ENCODE measurements at regions not wholly inside any gene's neighbourhood (a gene's known extent, or its start where the extent isn't known, plus 50 kb on each side); places are given as distances from the start of the nearest gene placed in this dataset.

DNA sequence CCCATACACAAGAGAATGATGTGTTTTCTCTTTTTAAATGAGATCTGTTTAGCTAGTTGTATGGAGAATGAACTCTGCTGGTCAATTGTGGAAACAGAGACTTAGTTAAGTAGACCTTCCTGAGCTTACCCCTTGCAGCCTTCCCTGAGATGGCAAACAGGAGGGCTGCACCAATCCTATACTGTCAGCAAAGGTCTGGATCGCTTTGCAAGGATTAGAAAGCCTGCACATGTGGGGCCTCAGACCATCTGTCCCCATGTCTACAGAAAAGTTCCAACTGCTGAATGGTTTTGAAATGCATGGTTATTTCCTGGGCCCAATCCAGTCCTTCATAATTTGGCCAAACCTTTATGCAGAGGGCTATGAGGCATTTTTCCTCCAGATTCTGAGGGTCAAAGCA lies 183.9 kb upstream of the SLC10A2 start:
- DNase-seq: no peak

DNA sequence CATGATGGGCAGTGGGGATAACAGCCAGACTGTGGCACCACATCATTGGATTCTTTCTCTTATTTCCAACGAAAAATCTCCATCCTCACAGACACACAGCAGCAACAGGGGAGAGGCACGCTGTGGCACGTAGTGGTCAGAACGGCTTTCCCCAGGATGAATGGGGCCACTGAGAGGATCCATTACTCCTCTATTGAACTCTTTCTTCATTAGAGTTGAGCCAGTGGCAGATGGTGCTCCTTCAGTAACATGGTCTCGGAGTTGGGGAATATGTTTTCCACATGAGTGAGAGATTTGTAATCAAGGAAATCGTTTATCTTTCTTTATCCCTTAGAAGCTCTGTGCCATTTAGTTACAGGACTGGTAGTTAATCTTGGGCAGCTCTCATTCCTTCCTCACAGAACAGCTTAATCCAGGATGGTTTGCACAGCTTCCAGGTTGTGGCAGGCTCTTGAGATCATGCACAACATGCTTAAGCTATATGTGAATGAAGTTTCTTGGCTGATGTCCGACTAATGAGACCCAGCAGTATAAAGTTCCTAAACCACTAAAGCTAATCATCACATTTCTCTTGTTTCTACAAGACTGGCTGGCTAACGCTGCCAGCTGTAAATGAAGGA lies 180.5 kb upstream of the SLC10A2 start:
- no peak for DNase-seq

DNA sequence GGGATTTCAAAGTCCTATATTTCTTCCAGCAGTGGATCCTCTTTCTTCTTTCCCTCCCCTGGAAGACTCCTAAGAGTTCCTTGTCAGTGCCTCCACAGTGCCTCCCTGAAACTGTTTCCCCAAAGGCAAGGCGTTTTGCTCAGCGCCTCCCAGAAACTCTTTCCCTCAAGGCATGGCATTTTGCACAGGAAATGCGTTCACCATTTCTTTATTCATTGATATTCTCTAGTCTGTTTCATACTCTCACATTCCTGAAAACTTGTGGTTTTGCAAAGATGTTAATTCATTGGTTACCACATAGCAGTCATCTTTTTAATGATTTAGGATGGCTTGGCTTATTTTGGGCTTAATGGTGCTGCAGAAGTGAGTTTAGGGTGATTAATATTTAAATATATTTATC lies 177.3 kb upstream of the SLC10A2 start:
- DNase-seq: no peak

DNA sequence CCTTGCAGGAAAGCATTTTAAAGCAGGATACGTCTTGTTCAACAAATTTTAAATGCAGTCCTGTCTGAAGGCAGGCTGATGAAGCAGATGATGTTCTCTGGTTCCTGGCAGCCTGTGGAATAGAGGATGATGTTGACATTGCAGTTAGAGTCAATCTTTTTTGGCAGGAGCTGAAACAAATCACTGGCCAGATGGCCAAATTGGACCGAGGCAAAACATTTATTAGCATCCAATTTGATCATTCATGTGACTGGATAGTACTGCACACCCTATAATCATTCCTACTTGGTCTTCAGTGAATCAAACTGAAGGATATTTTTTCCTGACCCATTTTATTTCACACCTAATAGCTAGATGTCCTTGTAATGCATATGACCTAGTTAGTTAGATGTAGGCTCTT lies 172.2 kb upstream of the SLC10A2 start:
- no peak for DNase-seq

DNA sequence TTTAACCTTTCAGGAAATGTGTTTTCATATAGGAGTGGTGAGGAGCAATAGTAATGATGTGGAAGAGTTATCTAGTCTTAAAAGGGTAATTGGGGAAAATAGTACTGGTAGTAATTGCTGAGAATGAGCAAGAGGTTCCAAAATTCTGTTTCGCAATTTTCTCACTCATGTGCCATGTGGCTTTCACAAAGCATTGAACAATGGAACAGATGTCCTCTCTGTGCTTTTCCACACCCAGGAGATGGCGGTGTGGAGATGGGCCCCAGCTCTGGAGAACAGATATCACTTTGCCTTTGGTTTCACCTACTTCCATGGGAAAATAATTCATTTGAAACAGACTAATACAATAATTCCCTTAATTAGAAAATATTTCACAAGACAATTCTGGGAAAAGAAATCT lies 170.0 kb upstream of the SLC10A2 start:
- no peak for DNase-seq

DNA sequence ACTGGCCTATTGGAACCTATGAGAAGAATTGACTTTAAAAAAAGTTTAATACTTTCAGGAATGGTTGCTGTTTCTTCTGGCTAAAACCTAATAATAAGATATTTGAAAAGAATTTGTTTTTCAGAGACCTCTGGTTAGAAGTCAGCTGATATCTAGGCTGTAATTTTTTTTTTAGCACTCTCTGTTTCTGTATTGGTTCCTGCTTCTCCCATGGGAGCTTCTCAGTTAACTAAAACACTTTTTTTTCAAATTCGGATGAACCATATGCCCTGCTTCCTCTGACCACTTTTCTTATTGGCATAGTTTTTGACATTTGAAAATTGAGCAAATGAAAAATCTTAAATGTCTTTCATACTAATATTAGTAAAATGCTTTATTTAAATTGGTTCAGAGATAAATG lies 163.5 kb upstream of the SLC10A2 start:
- DNase-seq: no peak

DNA sequence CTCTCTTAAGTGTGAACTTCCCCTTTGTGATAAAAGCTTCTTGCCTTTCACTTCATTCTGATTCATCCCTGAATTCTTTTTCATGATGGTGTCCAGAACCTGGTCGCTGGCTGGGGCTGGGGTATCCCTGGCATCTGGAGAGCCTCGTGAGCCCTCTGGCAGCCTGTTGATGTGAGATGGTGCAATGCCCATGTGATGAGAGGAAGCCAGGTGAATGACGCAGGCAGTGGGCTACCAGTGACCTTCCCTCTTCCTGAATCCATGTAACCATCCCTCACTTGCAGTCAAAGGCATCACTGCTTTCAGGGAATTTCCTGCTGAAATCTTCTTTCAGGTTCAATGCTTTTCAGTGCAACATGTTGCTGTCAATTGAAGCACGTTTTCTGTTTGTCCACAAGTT lies 158.6 kb upstream of the SLC10A2 start:
- no peak for DNase-seq

DNA sequence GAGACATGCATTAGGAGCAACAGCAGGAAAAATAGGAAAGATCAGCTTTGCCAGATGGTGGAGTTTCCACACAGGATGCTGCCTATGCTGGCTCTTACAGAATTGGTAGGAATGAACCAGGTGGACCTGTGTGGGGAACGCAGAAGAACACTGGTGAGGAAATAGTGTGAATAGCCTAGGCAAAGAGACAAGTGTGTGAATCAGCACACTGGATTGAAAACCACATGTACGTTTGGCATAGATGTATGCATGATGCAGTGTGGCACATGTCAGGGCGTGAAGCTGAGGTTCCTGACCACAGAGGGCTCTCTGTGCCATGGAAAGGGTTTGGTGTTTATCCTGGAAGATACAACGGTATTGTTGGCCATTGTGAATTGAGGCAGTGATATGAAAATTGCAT lies 156.5 kb upstream of the SLC10A2 start:
- no peak for DNase-seq

DNA sequence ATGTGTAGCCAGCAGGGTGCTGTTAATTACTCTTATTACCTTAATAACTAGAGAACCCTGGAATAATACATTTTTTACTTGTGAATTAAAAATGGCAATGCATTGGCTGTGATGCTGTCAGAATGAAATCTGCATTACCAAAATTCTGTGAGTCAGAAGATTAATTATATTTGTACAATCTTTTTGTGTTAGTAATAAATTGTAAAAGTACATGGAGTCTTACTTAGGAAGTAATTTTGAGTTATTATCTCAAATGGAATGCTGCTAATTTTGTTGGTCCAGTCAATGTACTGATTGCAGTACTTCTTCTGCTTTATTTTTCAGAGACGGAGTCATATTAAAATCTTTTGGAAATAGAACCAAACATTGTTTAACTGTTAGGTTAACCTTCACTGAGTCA lies 152.0 kb upstream of the SLC10A2 start:
- no peak for DNase-seq

DNA sequence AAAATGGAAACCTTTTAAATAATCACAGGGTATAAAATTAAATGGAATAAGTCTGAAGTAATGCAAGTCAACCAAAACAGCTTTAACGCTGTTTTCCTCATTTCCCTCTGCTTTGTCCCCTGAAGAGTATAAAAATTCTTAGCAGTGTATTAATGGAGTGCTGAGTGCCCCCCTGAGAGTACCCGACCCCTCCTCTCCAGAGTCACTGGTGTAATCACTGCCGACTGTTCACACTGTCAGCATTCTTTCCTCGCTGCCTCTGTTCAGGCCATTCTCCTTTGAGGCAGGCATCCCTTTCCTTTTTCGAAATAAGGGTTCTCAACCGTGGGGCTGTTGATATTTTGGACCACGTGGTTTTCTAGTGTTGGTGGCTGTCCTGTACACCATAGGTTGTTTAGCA lies 146.9 kb upstream of the SLC10A2 start:
- no peak for DNase-seq

DNA sequence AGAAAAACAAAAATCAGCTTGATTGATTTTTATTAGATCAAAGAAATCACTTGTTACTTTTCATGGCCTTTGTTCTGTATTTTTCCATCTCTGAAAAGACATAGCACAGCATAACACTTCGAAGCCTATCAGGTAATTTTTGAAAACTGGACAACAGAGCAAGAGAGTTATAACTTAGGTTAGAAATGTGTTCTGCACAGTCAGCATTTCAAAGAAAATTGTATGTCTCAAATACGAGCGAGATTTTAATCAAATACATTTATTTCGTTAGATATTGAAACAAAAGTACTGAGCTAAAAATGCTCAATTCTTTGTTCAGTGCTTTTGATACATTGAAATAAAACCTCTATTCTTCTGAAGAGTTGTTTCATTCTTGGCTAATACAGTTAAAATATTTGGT lies 144.1 kb upstream of the SLC10A2 start:
- no peak for DNase-seq

DNA sequence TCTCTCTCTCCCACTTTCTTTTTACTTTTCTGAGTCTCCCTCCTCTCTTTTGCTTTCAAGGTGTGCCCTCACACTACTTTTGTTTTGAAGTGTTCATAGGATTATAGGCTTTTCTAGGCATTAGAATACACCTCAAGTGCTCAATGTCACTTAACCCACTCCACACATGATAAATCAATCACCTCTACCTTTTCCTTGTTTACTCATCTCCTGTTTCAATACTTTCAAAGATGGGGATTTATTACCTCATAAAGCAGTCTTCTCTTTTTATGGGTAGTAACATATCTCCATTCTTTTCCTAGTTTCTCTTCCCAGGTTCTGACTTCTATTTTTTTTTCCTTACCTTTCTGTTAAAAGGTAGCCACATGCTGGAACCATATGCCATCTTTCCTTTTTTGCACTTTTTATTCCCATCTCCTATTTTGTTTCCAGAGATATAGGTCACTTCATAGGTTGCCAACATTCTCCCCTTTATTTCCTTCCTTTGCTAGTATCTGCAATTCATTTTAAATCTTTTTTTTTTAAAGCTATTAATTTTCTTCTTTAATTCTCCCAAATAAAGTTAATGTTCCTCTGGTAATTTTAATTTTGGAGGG lies 137.6 kb upstream of the SLC10A2 start:
- peak; percentile 76 for DNase-seq

DNA sequence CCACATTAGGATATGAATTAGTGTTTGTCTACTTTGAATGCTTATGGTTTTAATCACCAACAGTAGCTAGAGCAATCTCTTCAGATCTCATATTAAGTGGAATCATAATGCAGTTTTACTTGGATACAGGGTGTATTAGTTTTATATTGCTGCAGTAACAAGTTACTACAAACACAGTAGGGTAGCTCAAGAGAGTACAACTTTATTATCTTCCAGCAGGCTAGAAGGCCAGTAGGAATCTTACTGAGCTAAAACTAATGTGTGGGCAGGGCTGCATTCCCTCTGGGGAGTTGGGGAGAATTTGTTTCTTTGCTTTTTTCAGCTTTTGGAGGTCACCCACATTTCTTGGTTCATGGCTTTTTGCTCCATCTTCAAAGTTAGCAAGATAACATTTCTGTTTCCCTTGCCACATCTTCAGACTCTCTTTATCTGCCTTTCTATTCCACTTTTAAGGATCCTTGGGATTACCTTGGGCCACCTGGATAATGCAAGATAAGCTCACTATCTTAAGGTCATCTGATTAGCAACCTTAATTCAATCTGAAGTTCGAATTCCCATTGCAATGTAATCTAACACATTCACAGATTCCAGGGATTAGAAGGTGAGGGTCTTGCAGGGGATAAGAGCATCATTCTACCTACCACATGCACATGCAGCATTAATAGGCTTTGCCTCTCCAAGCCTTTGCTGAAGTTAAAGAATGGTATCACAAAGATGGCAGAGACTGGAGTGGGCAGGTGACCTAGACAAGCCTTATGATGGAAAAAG lies 134.1 kb upstream of the SLC10A2 start:
- no peak for DNase-seq

DNA sequence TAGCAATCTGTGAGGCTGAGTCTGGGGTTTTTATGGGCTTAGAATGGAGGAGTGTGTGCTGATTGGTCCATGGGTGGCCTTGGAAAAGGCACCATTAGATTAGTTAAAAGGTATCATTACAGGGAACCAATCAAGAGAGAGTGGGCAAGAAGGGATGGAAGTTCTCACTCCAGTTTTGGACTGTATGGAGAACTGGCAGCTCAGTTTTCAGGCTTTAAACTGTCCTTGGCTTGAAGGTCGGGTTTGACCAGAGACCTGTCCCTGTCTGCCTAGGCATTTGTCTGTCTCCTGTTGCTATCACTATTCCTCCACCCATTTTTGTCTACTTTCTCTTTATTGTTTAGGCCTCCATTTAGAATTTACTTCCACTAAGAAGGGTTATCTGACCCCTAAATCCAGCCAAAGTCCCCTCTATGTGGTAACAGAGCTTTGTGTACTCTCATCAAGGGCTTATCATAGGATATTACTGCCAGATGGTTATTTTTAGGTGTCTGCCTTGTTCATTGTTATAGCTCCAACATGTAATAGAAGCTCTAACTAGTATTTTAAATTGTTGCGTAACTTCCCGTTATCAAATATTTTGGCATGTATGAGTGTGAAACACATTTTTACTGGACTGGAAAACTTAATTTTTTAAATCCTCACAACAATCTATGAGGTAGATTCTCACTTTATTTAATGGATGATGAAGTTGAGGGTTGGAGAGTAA lies 133.3 kb upstream of the SLC10A2 start:
- no peak for DNase-seq

DNA sequence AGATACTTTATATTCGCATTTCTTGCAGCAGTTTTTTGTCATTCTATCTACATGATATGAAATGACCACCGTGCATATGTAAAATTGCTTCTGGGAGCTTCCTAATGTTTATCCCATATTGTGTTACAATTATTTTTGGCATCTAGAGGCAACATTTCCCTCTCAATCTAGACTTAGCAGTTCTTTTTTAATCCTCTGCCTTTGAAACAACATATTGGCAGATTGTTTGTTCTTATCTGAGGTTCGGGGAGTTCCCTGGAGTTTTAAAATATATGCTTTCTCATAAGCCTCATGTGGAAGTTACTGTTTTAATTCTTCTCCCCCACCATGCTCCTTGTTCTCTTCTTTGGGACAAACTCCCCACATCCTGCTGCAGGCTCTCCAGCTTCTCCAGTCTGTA lies 130.1 kb upstream of the SLC10A2 start:
- DNase-seq: no peak

DNA sequence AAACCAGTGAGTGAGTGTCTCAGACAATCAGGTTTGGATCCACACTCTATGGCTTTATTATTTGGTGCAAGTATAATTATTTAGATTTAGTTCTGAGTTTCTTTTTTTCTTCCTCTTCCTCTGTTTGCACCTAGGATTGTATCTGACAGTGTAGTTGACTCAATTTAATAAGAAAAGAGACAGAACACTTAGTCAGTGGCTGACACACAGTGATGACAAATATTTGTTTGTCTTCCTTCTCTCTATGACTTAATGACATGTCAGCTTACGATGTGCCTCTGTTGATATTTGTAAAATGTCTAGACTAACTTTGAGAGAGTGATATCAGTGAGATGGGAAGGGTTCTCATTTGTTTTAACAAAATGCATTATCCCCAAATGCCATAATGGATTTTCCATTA lies 129.5 kb upstream of the SLC10A2 start:
- no peak for DNase-seq

DNA sequence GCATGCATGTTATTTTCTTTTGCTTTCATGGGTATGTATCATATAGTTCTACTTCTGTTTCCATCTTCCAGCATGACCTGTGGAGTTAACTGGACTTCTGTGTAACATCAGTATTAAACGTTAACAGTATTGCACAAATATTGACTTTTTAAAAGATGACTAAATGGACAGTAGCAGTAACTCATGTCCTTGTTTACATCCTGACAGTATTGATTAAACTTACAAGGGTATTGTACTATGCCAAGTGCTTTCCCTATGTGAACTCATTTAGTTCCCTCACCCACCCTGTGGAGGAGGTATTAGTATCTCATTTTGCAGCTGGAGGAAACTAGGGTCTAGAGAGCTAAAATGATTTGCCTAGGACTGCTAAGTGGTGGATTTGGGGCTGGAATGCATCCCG lies 128.7 kb upstream of the SLC10A2 start:
- no peak for DNase-seq

DNA sequence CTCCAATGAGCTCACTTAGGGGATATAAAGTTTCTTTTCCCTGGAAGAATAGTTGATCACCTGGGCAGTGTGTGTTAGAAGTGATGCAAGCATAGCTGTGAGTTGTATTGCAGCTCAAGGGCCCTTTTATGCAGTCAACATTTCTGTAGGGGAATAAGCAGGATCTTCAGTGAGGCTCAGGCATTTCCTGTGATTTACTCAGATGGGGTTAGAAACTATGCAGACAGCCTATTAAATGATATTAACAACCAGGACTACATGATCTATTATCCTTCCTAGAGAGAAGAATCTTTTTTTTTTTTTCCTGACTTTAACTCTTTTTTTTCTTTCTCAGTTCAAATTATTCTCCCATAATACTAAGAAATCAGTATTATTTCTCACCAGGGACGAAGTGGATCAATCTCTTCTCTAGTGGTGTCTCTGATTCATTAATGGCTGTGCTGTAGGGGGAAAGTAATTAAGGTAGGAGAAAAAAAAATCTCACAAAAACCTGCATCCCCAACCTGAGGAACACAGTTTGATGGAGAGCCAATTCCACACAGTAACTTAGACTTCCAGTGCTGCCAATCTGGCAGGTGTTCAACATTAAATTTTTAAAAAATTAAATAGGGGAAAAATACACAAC lies 126.4 kb upstream of the SLC10A2 start:
- DNase-seq: no peak

DNA sequence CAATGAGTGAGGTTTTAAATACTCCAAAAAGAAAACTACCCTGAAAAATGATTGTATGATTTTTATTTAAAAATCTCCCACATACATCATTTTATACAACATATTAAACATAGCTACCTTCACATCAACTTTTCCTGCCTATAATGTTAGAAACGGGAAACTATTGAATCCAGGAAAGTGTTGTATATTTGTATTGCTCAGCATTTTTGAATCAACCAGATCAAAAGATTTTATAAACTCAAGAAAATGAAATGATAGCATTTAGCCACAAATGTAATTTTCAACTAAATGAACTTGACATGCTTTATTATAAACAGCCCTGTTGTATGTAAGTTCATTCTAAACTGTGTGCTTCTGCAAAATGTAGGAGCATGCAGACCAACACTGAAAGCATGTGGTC lies 124.6 kb upstream of the SLC10A2 start:
- no peak for DNase-seq

DNA sequence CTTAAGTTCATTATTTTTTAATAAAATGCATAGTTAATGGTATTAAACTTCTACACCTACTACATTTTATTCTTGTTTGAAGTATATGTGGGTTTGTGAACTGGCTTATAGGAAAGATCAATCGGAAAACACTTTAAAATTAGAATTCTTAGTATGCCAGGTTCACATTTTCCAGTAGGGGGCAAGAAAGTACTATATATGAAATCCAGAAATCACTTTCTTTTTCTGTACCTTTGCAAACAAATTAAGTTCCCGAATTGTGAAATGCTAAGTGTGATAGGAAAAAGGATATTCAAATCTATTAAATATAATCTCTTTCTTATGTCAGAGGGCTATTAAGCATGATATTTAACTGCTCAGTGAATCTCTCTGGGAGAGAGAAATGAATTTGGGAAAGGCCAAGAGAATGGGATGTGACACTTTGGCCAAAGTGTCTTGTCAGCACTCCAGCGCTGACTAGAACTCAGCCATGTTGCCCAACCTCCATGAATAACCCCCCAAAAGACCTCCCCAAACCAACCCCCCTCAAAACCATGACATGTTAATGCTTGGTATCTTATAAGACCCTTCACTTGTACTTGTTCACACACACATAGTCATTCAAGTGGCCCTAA lies 122.6 kb upstream of the SLC10A2 start:
- peak; percentile 42 for DNase-seq

DNA sequence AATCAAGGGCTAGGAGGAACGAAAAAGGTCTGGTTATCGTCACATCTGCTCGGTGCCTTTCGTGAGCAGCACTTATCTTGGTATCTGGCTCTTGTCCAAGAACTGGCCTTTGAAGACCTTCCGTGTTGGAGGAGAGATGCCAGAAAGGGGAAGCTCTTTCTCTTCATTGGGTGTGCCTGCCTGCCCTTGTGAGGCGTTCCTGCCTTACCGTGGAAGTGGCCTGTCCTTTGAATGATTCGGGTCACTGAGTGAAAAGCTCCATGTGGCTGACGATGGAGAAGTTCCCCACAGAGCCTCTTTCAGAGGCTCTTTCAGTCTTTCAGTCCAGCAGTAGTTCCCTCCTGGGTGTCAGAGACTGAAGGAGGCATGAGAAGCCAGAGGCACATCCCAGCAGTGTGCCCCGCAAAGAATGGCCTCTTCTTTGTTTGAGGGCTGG lies 121.5 kb upstream of the SLC10A2 start:
- no peak for DNase-seq

DNA sequence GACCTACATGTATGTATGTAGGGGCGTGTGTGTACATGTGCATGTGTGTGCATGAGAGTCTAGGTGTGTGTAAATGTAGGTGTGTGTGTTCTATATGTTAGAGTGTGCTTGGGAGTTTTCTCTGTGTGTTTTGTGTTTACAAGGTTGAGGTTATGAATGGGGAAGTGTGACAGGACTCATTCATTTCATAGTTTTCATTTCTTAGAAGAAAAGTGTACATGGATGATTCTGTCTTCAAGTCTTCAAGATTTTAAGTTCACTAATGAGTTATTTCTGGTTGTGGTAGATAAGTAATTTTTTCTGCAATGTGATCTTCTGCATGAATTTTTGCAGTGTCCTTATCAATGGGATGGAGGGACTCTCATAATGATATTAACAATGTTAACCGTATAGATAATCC lies 118.2 kb upstream of the SLC10A2 start:
- no peak for DNase-seq

Data from SHP77 treated with DMSO at 0.1 percent for 48 hours (cell line).